ENCODE measurements at regions not wholly inside any gene's neighbourhood (a gene's known extent, or its start where the extent isn't known, plus 50 kb on each side); places are given as distances from the start of the nearest gene placed in this dataset.
"Not testable (repeated sequence)": the region's sequence is repeated elsewhere in the genome, so short reads cannot be mapped to it uniquely, and the experiment has no call there.

GRCh38 chr20:47977789-47978252 is 192.5 kb upstream of the SULF2 start:
- Histone ChIP-seq H3K9ac (ENCODE audit: insufficient read depth, low read depth, low read length) (peak overlapping the region; percentile 32; the same call in 1 of the 2 replicates), H3K4me3 (replicated peaks in 1 of 3; ENCODE audit: insufficient read depth in 1 of 3, low read depth in 2 of 3, low read length in 3 of 3) (peak overlapping the region in 1 of 3 experiments; percentile 27; a peak in 2 of 6 replicates), H2AFZ (ENCODE audit: low read length) (peak overlapping the region; percentile 42), H3K4me2 (ENCODE audit: low read depth, low read length) (peak overlapping the region; percentile 57), H3K4me1 (ENCODE audit: insufficient read depth, low read length) (peaks cover 83% of the 10 kb centered on the region)
- 34% methylated on average over 5 of the region's 8 CpGs for WGBS (ENCODE audit: low lambda C conversion rate)
- ATAC-seq = peak; percentile 22
- H3K36me3 ChIP-seq (replicated peaks in 1 of 2; ENCODE audit: control insufficient read depth in 1 of 2, insufficient read depth in 2 of 2, low read length in 2 of 2); FAIRE-seq; POLR2A ChIA-PET; H3K27me3 ChIP-seq (ENCODE audit: control insufficient read depth in 1 of 2, insufficient read depth in 2 of 2, low read length in 2 of 2); CTCF ChIA-PET (ENCODE audit: low intra/inter-chr PET ratio, low total read pairs); BruUV-seq (replicated peaks); H3K27ac ChIP-seq (ENCODE audit: extremely low read length, insufficient read depth, low read length); H3K9me3 ChIP-seq (ENCODE audit: low read length); DNase-seq (ENCODE audit: low spot score); H3K79me2 ChIP-seq (ENCODE audit: insufficient read depth, low read length); H4K20me1 ChIP-seq (ENCODE audit: insufficient read depth, low read length); intact Hi-C loops (cut with micrococcal nuclease; ENCODE audit: unreplicated experiment); TF ChIP-seq FOXA1 (IDR thresholded peaks at IDR 0.05): not testable (repeated sequence)
- TF ChIP-seq FOXA1 (CRISPR knock-in tag; IDR thresholded peaks at IDR 0.05) (peak; percentile 47), ZNF768 (CRISPR knock-in tag; IDR thresholded peaks at IDR 0.05) (0 out of 2 replicates have a peak, but pooled peaks have one; percentile 18), ADNP (CRISPR knock-in tag; IDR thresholded peaks at IDR 0.05) (0 out of 2 replicates have a peak, but pooled peaks have one; percentile 21), ZBTB38 (CRISPR knock-in tag; IDR thresholded peaks at IDR 0.05) (0 out of 2 replicates have a peak, but pooled peaks have one; percentile 44), ZFX (CRISPR knock-in tag; IDR thresholded peaks at IDR 0.05; ENCODE audit: low read depth) (0 out of 2 replicates have a peak, but pooled peaks have one; percentile 23), HNF1B (CRISPR knock-in tag; IDR thresholded peaks at IDR 0.05) (0 out of 2 replicates have a peak, but pooled peaks have one; percentile 17), HNRNPL (IDR thresholded peaks at IDR 0.05; ENCODE audit: low read depth, low read length) (0 out of 2 replicates have a peak, but pooled peaks have one; percentile 29), YEATS4 (CRISPR knock-in tag; IDR thresholded peaks at IDR 0.05; ENCODE audit: borderline replicate concordance) (0 out of 2 replicates have a peak, but pooled peaks have one; percentile 17), ZNF777 (CRISPR knock-in tag; IDR thresholded peaks at IDR 0.05) (0 out of 2 replicates have a peak, but pooled peaks have one; percentile 26), ZNF687 (CRISPR knock-in tag; IDR thresholded peaks at IDR 0.05) (peak; percentile 55), FOXA3 (CRISPR knock-in tag; IDR thresholded peaks at IDR 0.05) (peak; percentile 37; the same call in 1 of the 2 replicates), SPEN (CRISPR knock-in tag; IDR thresholded peaks at IDR 0.05; ENCODE audit: low read depth) (0 out of 2 replicates have a peak, but pooled peaks have one; percentile 23), SMC3 (IDR thresholded peaks at IDR 0.05; ENCODE audit: low read length) (0 out of 2 replicates have a peak, but pooled peaks have one; percentile 1)
- TF ChIP-seq, protein P1, sequence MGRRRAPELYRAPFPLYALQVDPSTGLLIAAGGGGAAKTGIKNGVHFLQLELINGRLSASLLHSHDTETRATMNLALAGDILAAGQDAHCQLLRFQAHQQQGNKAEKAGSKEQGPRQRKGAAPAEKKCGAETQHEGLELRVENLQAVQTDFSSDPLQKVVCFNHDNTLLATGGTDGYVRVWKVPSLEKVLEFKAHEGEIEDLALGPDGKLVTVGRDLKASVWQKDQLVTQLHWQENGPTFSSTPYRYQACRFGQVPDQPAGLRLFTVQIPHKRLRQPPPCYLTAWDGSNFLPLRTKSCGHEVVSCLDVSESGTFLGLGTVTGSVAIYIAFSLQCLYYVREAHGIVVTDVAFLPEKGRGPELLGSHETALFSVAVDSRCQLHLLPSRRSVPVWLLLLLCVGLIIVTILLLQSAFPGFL (CRISPR knock-in tag; IDR thresholded peaks at IDR 0.05) = 0 out of 2 replicates have a peak, but pooled peaks have one; percentile 16
- TF ChIP-seq, protein P2, sequence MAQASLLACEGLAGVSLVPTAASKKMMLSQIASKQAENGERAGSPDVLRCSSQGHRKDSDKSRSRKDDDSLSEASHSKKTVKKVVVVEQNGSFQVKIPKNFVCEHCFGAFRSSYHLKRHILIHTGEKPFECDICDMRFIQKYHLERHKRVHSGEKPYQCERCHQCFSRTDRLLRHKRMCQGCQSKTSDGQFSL (CRISPR knock-in tag; IDR thresholded peaks at IDR 0.05) = 0 out of 2 replicates have a peak, but pooled peaks have one; percentile 24
- in situ Hi-C loops (cut with HindIII; ENCODE audit: extremely low pct_ligation_motif_present, low pct_unique_long_range_greater_than_20kb) = loop anchor here (10.0 kb wide), 1 partner anchor 397 kb away; no protein-coding TSS in a partner anchor
